IPS DF 19.7 (cell line): ENCODE measurements at regions not wholly inside any gene's neighbourhood (a gene's known extent, or its start where the extent isn't known, plus 50 kb on each side); places are given as distances from the start of the nearest gene placed in this dataset.
"Not testable (repeated sequence)": the region's sequence is repeated elsewhere in the genome, so short reads cannot be mapped to it uniquely, and the experiment has no call there.

Source experiments
- DNase-seq: peaks from one replicate; pipeline ENCODE4 v3.0.0-alpha.2; 2013; ENCODE audit warnings: low read depth, low spot score

GRCh38 chr3:124137216-124137615 is 145.3 kb upstream of the ROPN1 start:
- DNase-seq = no peak

GRCh38 chr3:124138148-124138547 is 146.2 kb upstream of the ROPN1 start:
- no peak for DNase-seq

- DNase-seq = no peak
Measured at GRCh38 chr3:124140746-124141145, 148.8 kb upstream of the ROPN1 start.

GRCh38 chr3:124142389-124142970 is 150.6 kb upstream of the ROPN1 start:
- DNase-seq = no peak

GRCh38 chr3:124143047-124143446 is 151.1 kb upstream of the ROPN1 start:
- DNase-seq = no peak

- DNase-seq = no peak
Measured at GRCh38 chr3:124144035-124144814, 152.3 kb upstream of the ROPN1 start.

GRCh38 chr3:124147429-124147828 is 155.5 kb upstream of the ROPN1 start:
- no peak for DNase-seq

- DNase-seq = no peak
Measured at GRCh38 chr3:124147946-124148345, 156.0 kb upstream of the ROPN1 start.

- DNase-seq = no peak
Measured at GRCh38 chr3:124149081-124149480, 157.2 kb upstream of the ROPN1 start.

- DNase-seq = no peak
Measured at GRCh38 chr3:124149771-124150170, 157.8 kb upstream of the ROPN1 start.

GRCh38 chr3:124152891-124153290 is 161.0 kb upstream of the ROPN1 start:
- DNase-seq = not testable (repeated sequence)

- no peak for DNase-seq
Measured at GRCh38 chr3:124156866-124157712, 165.2 kb upstream of the ROPN1 start.

GRCh38 chr3:124157748-124158147 is 165.8 kb upstream of the ROPN1 start:
- DNase-seq = no peak

GRCh38 chr3:124158168-124158881 is 166.4 kb upstream of the ROPN1 start:
- peak; percentile 90 for DNase-seq

GRCh38 chr3:124161448-124161847 is 169.5 kb upstream of the ROPN1 start:
- DNase-seq = no peak

GRCh38 chr3:124163689-124164088 is 171.8 kb upstream of the ROPN1 start:
- DNase-seq = no peak

- DNase-seq = no peak
Measured at GRCh38 chr3:124168271-124168670, 176.3 kb upstream of the ROPN1 start.

GRCh38 chr3:124172283-124172682 is 180.4 kb upstream of the ROPN1 start:
- DNase-seq = no peak

GRCh38 chr3:124172816-124173215 is 180.9 kb upstream of the ROPN1 start:
- no peak for DNase-seq

GRCh38 chr3:124174476-124174875 is 182.6 kb upstream of the ROPN1 start:
- DNase-seq = no peak

- DNase-seq = no peak
Measured at GRCh38 chr3:124174910-124175874, 183.3 kb upstream of the ROPN1 start.
